ENCODE measurements at regions not wholly inside any gene's neighbourhood (a gene's known extent, or its start where the extent isn't known, plus 50 kb on each side); places are given as distances from the start of the nearest gene placed in this dataset.

- TF ChIP-seq, protein P1, sequence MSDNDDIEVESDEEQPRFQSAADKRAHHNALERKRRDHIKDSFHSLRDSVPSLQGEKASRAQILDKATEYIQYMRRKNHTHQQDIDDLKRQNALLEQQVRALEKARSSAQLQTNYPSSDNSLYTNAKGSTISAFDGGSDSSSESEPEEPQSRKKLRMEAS (CRISPR knock-in tag; IDR thresholded peaks at IDR 0.05): no peak
- TF ChIP-seq E2F4 (CRISPR knock-in tag; IDR thresholded peaks at IDR 0.05; ENCODE audit: borderline replicate concordance, low read depth) (no peak), AFF4 (CRISPR knock-in tag; IDR thresholded peaks at IDR 0.05; ENCODE audit: borderline replicate concordance) (no peak), ZNF512 (CRISPR knock-in tag; IDR thresholded peaks at IDR 0.05; ENCODE audit: borderline replicate concordance) (no peak), NR1H2 (CRISPR knock-in tag; IDR thresholded peaks at IDR 0.05) (no peak), ZNF317 (CRISPR knock-in tag; IDR thresholded peaks at IDR 0.05; ENCODE audit: borderline replicate concordance, low read depth) (no peak), SMAD4 (CRISPR knock-in tag; IDR thresholded peaks at IDR 0.05) (no peak), MYBL2 (CRISPR knock-in tag; IDR thresholded peaks at IDR 0.05) (no peak), TEAD4 (CRISPR knock-in tag; IDR thresholded peaks at IDR 0.05) (no peak)
- TF ChIP-seq, protein P2, sequence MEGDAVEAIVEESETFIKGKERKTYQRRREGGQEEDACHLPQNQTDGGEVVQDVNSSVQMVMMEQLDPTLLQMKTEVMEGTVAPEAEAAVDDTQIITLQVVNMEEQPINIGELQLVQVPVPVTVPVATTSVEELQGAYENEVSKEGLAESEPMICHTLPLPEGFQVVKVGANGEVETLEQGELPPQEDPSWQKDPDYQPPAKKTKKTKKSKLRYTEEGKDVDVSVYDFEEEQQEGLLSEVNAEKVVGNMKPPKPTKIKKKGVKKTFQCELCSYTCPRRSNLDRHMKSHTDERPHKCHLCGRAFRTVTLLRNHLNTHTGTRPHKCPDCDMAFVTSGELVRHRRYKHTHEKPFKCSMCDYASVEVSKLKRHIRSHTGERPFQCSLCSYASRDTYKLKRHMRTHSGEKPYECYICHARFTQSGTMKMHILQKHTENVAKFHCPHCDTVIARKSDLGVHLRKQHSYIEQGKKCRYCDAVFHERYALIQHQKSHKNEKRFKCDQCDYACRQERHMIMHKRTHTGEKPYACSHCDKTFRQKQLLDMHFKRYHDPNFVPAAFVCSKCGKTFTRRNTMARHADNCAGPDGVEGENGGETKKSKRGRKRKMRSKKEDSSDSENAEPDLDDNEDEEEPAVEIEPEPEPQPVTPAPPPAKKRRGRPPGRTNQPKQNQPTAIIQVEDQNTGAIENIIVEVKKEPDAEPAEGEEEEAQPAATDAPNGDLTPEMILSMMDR (IDR thresholded peaks at IDR 0.05): no peak
- TF ChIP-seq, protein P3, sequence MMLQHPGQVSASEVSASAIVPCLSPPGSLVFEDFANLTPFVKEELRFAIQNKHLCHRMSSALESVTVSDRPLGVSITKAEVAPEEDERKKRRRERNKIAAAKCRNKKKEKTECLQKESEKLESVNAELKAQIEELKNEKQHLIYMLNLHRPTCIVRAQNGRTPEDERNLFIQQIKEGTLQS (CRISPR knock-in tag; conservative IDR thresholded peaks at IDR 0.05): no peak
- TF ChIP-seq, protein P4, sequence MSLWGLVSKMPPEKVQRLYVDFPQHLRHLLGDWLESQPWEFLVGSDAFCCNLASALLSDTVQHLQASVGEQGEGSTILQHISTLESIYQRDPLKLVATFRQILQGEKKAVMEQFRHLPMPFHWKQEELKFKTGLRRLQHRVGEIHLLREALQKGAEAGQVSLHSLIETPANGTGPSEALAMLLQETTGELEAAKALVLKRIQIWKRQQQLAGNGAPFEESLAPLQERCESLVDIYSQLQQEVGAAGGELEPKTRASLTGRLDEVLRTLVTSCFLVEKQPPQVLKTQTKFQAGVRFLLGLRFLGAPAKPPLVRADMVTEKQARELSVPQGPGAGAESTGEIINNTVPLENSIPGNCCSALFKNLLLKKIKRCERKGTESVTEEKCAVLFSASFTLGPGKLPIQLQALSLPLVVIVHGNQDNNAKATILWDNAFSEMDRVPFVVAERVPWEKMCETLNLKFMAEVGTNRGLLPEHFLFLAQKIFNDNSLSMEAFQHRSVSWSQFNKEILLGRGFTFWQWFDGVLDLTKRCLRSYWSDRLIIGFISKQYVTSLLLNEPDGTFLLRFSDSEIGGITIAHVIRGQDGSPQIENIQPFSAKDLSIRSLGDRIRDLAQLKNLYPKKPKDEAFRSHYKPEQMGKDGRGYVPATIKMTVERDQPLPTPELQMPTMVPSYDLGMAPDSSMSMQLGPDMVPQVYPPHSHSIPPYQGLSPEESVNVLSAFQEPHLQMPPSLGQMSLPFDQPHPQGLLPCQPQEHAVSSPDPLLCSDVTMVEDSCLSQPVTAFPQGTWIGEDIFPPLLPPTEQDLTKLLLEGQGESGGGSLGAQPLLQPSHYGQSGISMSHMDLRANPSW (CRISPR knock-in tag; conservative IDR thresholded peaks at IDR 0.05; ENCODE audit: low read depth): no peak
These were observed 174.2 kb downstream of the TEX29 start for GRCh38 chr13:111494641-111495040.

Measured in WTC11 (cell line).